ENCODE measurements at regions not wholly inside any gene's neighbourhood (a gene's known extent, or its start where the extent isn't known, plus 50 kb on each side); places are given as distances from the start of the nearest gene placed in this dataset.

DNA sequence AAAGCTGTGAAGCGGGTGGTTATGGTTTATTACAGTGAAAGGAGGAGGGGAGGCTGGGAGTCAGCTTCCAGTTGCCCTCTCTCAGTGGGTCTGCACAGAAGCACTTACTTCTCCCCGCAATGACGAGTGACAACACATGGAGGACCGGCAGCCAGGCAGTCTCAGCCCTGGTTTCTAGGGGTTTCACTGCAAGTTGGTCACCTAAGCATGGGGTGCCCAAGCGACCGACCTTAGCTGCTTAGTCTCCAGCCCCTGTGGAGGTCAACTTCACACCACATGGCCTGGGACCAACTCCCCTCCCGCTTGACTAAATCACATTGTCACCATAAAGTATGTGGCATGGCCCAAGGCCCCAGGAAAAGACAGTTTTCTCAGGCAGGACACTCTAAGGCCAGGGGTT, 99.9 kb upstream of the ZNF32 start:
- no peak for DNase-seq (ENCODE audit: low read depth, low spot score)

DNA sequence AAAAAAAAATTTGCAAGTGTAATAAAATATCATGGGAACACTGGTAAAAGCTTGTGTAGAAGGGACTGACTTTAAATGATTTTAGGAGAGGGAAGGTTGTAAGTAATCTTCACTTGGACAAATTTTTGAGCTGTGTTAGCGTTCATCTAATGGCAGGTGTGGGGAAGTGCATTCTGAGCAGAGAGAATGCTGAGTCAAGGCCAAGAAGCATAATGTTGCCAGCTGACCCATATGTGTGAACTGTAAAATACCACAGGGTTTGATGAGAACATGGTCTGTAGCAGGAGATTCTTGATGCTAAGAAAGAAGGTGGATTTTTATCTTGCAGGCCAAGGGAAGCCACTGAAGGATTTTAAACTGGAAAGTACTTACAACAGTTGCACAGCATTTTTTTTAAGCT, 98.2 kb upstream of the ZNF32 start:
- no peak for DNase-seq (ENCODE audit: low read depth, low spot score)

DNA sequence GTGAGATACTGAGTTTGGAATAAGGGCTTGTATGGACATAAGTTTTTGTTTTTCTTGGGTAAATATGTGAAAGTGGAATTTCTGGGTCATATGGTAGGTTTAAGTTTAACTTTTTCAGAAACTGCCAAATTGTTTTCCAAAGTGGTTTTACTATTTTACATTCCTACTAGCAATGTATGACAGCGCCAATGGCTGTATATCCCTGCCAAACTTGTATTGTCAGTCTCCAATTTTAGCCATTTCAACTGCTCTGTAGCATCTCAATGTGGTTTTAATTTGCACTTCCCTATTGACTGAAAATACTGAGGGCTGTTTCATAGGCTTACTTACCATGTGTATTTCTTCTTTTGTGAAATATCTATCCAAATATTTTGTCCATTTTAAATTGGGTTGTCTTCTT, 90.5 kb upstream of the ZNF32 start:
- DNase-seq (ENCODE audit: low read depth, low spot score), result no peak

DNA sequence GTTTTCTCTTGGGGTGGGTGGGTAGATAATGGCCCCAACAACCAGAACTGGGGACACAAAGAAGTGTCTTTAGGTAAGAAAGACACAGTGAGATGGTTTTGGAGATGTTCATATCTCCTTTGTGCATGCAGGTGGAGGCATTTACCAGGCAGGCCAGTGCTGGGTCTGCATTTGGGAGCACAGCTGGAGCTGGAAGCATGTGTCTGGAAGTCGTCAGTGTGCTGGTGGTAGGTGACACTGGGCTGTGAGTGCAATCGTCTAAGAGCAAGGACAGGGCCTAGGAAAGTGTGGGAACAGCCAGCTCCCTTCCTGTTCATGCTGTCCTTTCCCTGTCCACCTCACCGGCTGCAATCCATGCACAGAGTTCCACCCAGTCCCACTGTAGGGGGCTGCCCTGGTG, 88.3 kb upstream of the ZNF32 start:
- DNase-seq (ENCODE audit: low read depth, low spot score), result no peak

DNA sequence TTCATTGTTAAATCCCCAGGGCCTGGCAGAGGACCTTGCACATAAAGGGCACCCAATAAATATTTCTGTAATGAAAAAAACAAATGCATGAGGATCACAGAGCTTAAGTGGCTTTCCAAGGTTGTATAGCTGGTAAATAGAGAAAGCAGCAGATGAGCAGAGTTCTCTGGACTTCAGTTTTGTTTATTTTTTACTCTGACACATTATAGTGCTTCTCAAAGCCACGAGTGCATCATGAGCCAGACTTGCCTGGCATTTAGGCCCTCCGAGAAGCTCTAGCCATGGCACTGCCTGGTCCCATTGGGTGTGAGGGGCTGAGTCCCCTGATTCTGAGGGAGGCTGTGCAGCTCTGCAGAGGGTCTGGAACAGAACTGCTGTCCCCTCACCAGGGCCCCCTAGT, 87.2 kb upstream of the ZNF32 start:
- no peak for DNase-seq (ENCODE audit: low read depth, low spot score)

DNA sequence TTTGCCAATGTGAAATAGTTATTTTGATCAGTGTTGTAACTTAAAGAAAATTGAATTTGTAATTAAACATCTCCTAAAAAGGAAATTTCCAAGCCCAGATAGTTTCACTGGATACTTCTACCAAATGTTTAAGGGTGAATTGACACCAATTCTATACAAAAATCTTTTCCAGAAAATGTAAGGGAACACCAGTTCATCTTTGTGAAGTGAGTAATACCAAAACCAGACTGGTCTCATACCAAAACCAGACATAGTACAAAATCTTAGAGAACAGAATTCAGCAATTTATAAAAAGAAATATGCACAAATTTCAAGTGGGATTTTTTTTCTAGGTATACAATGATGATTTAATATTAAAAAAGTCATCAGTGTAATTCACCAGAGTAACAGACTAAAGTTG, 86.0 kb upstream of the ZNF32 start:
- DNase-seq (ENCODE audit: low read depth, low spot score), result no peak

DNA sequence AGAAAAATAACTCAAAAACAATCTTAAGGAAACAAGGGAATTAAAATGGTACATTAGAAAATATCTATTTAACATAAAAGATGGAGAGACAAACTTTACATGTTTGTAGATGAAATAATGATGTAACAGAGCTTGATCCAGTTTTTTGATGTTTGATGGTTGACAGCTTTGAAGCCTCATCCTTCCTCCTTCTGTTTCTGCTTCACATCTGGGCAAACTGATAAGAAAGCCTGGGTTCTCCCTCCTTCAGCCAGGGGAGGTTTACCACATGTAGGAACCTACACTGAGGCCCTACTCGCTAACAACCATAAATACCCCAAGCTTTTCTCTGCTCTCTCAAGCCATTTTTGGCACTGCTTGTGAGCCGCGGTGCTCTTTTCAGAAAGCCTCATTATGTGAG, 82.8 kb upstream of the ZNF32 start:
- DNase-seq (ENCODE audit: low read depth, low spot score), result no peak

DNA sequence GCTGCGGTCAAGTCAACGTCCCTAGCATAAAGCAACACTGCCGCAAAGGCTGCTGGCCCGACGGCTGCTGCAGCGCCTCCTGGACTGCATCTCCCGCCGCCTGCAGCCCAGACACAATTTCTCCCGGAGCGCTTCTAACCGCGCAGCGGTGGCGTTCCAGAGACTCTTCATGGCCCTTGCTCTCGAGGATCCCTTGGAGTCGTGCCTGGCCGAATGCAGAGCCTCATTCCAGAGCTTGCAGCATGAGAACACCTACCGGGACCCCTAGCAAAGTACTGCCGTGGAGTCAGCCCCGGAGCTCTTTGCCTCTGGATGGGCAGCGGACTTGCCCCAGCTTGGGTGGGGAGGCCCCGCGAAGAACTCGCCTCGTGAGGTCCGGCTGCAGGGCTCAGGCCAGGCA, 79.7 kb upstream of the ZNF32 start:
- no peak for DNase-seq (ENCODE audit: low read depth, low spot score)

DNA sequence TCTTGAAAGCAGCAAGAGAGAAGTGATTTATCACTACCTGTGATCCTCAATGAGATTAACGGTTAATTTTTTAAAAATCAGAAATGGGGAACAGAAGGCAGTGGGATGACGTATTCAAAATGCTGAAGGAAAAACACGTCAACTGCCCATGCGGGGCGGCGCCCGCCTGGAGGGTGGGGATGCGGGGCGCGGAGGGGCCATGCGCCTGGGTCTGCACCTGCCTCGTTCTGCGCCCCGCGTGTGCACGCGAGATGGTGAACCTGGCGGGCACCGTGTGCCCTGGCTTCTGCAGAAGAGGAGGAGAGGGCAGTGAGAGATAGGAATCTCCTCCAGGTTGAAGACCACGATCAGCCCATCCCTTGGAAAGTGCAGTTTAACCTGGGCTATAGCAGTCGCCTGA, 79.3 kb upstream of the ZNF32 start:
- no peak for DNase-seq (ENCODE audit: low read depth, low spot score)

DNA sequence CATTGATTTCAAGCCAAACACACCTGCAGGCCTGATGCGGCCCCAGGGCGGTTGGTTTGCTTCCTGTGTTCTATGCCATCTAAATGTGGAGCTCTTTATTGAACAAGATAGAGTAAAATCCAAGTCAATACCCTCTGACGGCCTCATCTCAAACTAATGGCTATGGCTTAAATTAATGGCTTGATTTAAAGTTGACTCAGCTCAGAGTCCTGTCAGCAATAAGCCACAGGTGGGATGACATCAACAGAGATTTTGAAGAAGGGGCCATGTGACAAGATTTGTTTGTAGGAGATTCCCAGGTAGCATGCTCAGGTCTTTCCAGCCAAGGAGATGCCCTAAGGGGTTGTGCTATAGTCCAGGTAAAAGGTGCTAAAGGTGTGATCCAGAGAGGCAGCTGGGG, 66.7 kb upstream of the ZNF32 start:
- DNase-seq (ENCODE audit: low read depth, low spot score), result no peak

DNA sequence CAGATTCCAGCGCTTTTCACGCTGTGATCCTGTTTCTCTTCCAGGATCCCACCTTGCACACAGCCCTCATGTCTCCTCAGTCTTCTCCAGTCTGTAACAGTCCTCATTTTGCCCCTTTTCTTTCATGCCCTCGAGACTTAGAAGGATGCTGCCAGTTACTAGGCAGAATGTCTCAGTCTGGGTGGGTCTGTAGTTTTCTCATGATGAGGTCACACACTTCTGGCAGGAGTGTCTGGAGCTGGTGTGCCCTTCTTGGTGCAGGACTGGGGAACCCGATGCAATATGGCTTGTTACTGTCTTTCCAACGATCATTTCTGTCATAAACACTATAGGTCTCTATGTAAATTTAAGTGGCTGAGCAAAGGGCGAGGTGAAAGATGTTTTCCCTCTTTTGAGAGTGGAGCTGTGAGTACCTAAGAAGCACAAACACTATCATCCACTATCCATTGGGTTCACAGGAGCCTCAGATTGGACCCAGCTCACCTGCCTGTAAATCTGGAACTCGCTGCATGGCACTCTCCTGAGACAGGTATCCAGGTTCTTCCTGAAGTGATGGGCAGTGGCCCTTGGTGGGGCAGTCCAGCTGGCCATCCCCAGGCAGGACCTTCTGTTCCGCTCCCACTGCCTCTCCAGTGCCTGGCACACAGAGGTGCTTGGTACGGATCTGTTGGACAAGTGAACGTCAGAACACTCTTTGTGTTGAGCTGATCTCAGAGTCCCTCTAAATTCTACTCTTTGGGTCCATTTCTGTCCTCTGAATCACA, 64.3 kb upstream of the ZNF32 start:
- DNase-seq (ENCODE audit: low read depth, low spot score), result no peak

DNA sequence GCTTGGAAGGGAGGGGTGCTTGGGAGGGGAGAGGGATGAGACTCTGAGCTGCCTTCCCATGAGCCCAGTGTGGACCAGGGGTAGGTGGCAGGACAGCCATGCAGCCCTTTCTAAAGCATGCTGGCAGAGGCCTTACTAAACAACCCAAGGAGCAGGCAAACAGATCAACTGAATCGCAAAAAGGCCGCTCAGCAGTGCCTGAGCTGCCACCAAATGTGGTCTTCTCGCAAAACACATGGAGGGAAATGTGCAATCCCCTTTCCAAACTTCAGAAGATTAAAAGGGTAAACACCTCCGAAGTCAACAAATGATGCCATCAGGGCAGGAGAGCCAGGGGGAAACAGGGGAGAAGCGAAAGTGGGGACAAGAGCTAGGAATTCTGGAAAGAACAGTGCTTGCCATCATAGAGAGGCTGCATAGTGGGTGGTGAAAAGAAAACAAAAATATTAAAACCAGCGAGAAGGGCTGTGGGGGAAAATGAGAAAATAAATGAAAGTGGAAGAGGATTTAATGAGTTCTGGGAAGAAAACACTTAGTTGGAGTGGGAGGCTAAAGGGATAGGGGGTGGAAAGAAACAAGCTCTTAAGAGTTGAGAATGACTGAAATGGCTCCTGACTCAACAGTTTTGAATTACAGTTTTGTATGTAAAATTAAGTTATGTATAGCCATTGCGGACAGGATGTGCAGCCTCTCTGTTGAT, 62.2 kb upstream of the ZNF32 start:
- DNase-seq (ENCODE audit: low read depth, low spot score), result no peak

DNA sequence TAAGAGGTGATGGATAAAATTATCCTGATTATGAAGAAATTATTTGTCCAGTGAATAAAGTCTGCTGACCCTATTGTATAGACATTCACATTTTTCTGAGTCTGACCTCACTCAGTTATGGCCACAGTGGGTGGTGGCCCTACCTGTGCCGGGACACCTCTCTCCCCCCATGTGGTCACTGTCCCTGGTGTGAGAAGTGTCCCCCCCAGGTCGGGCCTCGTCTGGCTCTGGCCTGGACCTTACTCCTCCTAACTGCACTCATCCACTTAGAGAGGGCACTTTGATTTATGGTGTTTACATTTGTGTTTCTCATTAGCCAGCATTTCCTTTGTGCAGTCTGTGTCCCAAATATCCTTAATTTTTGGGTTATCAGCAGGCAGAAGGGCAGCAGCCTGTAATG, 59.6 kb upstream of the ZNF32 start:
- no peak for DNase-seq (ENCODE audit: low read depth, low spot score)

DNA sequence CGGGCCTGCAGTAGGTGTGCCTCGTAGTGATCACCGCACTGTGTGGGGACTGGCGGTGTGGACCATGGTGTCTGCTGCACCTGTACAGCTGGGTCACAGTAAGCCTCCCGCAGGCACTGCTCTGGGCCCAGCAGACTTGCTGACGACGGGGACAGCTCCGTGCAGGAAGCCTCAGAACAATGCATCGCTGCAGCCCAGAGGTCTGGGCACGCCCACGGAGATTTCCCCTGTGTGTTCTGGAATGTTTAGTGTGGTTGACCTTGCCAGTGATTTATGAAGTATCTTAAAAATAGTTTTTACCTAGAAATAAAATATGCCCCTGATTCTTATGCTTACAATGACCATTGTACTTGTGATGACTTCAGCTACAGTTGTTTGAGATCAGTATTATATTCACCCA, 59.1 kb upstream of the ZNF32 start:
- DNase-seq (ENCODE audit: low read depth, low spot score), result no peak

DNA sequence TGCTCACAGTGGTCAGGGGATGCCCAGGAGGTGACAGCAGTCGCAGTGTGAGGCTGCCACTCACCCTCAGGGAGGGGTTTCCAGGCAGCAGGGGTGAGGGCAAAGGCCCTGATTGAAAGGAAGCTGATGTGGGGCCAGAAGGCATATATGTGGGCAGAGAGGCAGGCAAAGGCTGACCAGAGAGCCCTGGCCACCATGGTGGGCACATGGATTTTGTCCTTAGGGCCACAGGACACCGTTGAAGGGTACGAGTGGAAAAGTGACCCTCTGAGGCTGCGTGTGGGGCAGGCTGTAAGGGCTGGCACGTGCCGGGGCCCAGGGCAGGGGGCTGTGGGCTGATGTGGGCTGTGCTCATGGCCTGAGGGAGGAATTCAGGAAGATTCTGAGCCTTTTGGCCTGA, 57.5 kb upstream of the ZNF32 start:
- DNase-seq (ENCODE audit: low read depth, low spot score), result no peak

DNA sequence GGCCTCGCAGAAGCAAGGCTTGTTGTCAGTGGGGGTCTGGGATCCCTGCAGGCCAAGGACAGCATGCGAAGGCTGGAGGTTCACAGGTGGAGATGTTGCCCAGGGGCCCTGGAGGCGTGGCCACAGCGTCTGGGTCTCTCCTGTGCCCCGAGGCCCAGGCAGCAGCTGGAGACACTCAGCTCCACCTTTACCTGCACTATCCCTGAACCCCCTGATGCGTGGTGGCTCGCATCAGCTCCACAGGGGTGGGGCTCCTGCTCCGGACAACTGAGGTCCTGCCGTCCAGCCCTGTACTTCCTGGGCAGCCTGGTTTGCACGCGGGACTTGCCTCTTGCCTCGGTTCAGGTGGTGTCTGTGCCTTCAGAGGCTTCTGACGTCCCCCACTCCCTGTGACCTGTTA, 54.6 kb upstream of the ZNF32 start:
- DNase-seq (ENCODE audit: low read depth, low spot score), result no peak

DNA sequence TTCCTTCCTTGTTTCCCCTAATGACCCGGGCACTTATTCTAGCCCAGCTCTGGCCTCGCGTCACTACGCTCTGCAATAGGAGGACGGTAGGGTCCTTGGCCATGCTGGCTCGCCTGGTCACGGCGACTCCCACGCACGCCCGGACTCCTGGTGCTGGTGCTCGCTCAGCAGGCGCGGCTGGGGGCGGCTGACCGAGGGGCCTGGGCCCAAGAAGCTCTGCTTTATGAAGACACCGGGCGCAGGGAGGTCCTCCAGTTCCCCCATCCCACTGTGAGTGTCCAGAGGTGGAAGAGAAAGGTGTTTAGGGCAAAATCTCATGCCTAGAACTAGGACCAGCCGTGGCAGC, 54.2 kb upstream of the ZNF32 start:
- DNase-seq (ENCODE audit: low read depth, low spot score), result no peak

DNA sequence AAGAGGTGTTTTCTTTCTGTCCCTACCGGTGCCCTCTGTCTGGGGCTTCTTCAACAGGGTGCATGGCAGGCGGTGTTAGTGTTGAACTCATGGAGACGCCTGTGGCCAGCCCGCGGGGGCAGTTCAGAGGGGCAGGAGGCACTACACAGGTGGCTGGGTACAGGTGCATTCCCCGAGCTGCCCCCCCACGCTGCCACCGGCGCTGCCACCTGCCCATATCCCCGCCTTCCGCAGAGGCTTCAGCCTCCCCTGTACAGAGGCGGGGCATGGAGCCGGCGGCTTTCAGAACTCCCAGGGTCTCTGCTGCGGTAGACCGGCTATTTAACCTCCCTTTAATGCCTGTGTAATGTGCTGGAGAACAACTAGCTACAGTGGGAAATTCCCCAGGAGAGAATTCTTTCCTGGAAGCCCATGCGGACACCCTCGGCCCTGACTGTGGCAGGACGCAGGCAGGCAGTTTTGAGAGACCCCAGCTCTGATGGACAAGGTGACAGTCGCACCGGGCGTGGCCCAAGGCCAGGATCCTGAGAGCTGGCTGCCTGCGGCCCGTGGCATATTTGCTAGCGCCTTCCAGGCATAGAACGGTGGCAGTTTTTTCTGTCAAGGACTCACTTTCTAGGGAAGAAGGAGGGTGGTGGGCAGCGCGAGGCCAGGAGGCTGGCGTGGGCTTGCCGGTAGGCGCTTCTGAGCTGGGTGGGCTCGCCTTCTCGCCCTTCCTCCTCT, 53.7 kb upstream of the ZNF32 start:
- DNase-seq (ENCODE audit: low read depth, low spot score), result no peak

DNA sequence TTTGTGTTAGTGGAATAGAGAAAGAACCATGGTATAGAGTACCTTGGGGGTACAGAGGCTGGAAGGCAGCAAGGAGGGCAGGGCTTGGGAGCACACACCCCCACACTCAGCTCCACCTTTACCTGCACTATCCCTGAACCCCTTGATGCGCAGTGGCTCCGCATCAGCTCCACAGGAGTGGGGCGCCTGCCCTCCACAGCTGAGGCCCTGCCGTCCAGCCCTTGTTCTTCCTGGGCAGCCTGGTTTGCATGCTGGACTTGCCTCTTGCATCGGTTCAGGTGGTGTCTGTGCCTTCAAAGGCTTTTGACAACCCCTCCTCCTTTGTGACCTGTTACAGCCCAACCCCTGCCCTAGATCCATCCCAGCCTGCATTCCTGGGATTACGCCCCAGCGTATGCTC, 52.6 kb upstream of the ZNF32 start:
- no peak for DNase-seq (ENCODE audit: low read depth, low spot score)

DNA sequence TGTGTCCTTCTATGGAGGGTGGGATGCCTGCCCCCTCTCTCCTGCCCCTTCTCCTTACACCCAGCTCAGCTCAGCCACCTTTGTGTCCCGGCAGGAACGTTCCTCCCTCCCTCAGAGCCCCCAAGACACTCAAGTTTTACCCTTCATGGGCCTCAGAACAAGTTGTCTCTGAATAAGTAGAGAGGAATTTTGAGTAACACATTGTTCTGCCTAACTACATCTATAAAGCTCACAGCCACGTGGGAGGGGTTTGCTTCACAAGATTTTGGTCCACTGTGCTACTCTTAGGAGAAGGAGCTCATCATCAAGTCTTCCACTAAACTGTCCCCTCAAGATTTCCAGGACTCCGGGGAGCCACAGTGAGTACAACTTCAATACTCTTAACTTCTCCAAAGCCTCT, 51.6 kb upstream of the ZNF32 start:
- DNase-seq (ENCODE audit: low read depth, low spot score), result no peak

DNA sequence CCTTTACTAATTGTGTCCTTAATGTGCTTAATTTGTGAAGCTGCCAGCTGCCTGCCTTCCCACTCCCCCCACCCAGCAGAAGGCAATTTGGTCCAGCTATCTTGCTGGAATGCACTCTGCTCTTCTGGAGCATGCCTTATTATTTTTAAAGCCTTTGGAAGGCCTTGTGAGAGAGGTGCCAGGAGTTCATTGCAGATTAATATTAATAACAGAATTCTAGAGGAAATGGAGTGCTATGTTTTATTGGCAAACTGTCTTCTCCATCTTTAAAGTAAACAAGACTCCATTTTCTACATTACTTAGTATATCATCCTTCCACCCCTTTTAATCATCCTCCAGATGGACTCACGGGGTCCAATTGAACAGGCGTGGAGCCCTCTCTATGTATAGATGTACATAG, 50.8 kb upstream of the ZNF32 start:
- no peak for DNase-seq (ENCODE audit: low read depth, low spot score)
